ENCODE measurements at regions not wholly inside any gene's neighbourhood (a gene's known extent, or its start where the extent isn't known, plus 50 kb on each side); places are given as distances from the start of the nearest gene placed in this dataset.
A peak's percentile ranks its signal among the peaks of the same experiment; 100 is the strongest.
"Not testable (repeated sequence)": the region's sequence is repeated elsewhere in the genome, so short reads cannot be mapped to it uniquely, and the experiment has no call there.

DNA sequence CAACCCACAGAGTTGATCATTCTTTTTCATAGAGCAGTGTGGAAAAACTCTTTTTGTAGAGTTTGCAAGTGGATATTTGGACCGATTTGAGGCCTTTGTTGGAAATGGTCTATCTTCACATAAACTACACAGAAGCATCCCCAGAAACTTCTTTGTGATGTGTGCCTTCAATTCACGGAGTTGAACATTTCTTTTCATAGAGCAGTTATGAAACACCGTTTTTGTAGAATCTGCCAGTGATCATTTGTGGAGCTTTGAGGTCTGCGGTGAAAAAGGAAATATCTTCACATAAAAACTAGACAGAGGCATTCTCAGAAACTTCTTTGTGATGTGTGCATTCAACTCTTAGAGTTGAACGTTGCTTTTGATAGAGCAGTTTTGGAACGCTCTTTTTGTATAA is 618.4 kb upstream of the ZNF337 start:
- Histone ChIP-seq H3K4me1 (ENCODE audit: low read length) (no peaks in the 10 kb centered on the region), H3K4me3 (ENCODE audit: low read length) (no peak overlapping the region), H3K4me2 (ENCODE audit: low read depth, low read length) (no peak overlapping the region), H3K9me2 (replicated peaks; ENCODE audit: insufficient read depth, low read length) (no peaks in the 10 kb centered on the region), H3K27me3 (replicated peaks; ENCODE audit: insufficient read depth, low read length) (no peaks in the 10 kb centered on the region), H3F3A (ENCODE audit: insufficient read depth, low read length) (no peaks in the 10 kb centered on the region), H3K9ac (ENCODE audit: low read length) (no peak overlapping the region), H3K9me3 (replicated peaks; ENCODE audit: insufficient read depth, low read length) (no peaks in the 10 kb centered on the region), H2AFZ (ENCODE audit: low read length) (no peak overlapping the region), H3K36me3 (replicated peaks; ENCODE audit: insufficient read depth, low read length) (no peaks in the 10 kb centered on the region), H3K79me2 (ENCODE audit: low read length) (no peaks in the 10 kb centered on the region), H4K20me1 (ENCODE audit: insufficient read depth, low read length) (no peaks in the 10 kb centered on the region), H3K27ac (ENCODE audit: low read length) (no peak overlapping the region)
- TF ChIP-seq EZH2phosphoT487 (IDR thresholded peaks at IDR 0.05; ENCODE audit: low read length): no peak
- no peak for TF ChIP-seq EZH2 (optimal IDR thresholded peaks at IDR 0.05; ENCODE audit: low read depth, low read length)
- TF ChIP-seq, protein P1, sequence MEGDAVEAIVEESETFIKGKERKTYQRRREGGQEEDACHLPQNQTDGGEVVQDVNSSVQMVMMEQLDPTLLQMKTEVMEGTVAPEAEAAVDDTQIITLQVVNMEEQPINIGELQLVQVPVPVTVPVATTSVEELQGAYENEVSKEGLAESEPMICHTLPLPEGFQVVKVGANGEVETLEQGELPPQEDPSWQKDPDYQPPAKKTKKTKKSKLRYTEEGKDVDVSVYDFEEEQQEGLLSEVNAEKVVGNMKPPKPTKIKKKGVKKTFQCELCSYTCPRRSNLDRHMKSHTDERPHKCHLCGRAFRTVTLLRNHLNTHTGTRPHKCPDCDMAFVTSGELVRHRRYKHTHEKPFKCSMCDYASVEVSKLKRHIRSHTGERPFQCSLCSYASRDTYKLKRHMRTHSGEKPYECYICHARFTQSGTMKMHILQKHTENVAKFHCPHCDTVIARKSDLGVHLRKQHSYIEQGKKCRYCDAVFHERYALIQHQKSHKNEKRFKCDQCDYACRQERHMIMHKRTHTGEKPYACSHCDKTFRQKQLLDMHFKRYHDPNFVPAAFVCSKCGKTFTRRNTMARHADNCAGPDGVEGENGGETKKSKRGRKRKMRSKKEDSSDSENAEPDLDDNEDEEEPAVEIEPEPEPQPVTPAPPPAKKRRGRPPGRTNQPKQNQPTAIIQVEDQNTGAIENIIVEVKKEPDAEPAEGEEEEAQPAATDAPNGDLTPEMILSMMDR (IDR thresholded peaks at IDR 0.05; ENCODE audit: low read length): no peak
- DNase-seq: no peak

DNA sequence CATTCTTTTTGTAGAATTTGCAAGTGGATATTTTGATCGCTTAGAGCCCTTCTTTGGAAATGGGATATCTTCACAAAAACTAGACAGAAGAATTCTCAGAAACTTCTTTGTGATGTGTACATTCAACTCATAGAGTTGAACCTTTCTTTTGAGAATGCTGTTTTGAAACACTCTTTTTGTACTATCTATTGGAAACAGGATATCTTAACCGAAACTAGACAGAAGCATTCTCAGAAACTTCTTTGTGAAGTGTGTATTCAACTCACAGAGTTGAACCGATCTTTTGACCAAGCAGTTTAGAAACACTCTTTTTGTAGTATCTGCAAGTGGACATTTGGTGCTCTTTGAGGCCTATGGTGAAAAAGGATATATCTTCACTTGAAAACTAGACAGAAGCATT is 613.1 kb upstream of the ZNF337 start:
- not testable (repeated sequence) for H3K9ac ChIP-seq (ENCODE audit: low read length); H4K20me1 ChIP-seq (ENCODE audit: insufficient read depth, low read length); H3K27me3 ChIP-seq (replicated peaks; ENCODE audit: insufficient read depth, low read length); H3K36me3 ChIP-seq (replicated peaks; ENCODE audit: insufficient read depth, low read length); H3K4me2 ChIP-seq (ENCODE audit: low read depth, low read length); H3K9me3 ChIP-seq (replicated peaks; ENCODE audit: insufficient read depth, low read length); H3K79me2 ChIP-seq (ENCODE audit: low read length); H2AFZ ChIP-seq (ENCODE audit: low read length); H3K4me1 ChIP-seq (ENCODE audit: low read length); H3K9me2 ChIP-seq (replicated peaks; ENCODE audit: insufficient read depth, low read length); H3F3A ChIP-seq (ENCODE audit: insufficient read depth, low read length); H3K4me3 ChIP-seq (ENCODE audit: low read length)
- DNase-seq: peak; percentile 34
- H3K27ac ChIP-seq (ENCODE audit: low read length): peak overlapping the region; percentile 7; the same call in 1 of the 2 replicates

DNA sequence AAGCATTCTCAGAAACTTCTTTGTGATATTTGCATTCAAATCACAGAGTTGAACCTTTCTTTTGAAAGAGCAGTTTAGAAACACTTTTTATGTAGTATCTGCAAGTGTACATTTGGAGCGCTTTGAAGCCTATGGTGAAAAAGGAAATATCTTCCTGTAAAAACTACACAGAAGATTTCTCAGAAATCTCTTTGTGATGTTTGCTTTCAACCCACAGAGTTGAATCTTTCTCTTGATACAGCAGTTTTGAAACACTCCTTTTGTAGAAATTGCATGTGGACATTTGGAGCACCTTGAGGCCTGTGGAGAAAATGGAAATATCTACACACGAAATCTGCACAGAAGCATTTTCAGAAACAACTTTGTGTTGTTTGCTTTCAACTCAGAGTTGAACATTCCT is 612.3 kb upstream of the ZNF337 start:
- no peak overlapping the region for H3K4me2 ChIP-seq (ENCODE audit: low read depth, low read length)
- TF ChIP-seq, protein P1 (IDR thresholded peaks at IDR 0.05; ENCODE audit: low read length): no peak
- TF ChIP-seq EZH2 (optimal IDR thresholded peaks at IDR 0.05; ENCODE audit: low read depth, low read length) (no peak), EZH2phosphoT487 (IDR thresholded peaks at IDR 0.05; ENCODE audit: low read length) (no peak)
- no peaks in the 10 kb centered on the region for H4K20me1 ChIP-seq (ENCODE audit: insufficient read depth, low read length)
- no peak overlapping the region for H3K4me3 ChIP-seq (ENCODE audit: low read length)
- no peak overlapping the region for H2AFZ ChIP-seq (ENCODE audit: low read length)
- no peaks in the 10 kb centered on the region for H3K9me3 ChIP-seq (replicated peaks; ENCODE audit: insufficient read depth, low read length)
- no peaks in the 10 kb centered on the region for H3K79me2 ChIP-seq (ENCODE audit: low read length)
- H3F3A ChIP-seq (ENCODE audit: insufficient read depth, low read length): no peaks in the 10 kb centered on the region
- peak overlapping the region; percentile 7; the same call in 1 of the 2 replicates for H3K27ac ChIP-seq (ENCODE audit: low read length)
- no peak overlapping the region for H3K9ac ChIP-seq (ENCODE audit: low read length)
- no peak for DNase-seq
- H3K27me3 ChIP-seq (replicated peaks; ENCODE audit: insufficient read depth, low read length): no peaks in the 10 kb centered on the region
- H3K4me1 ChIP-seq (ENCODE audit: low read length): 0 out of 2 replicates have a peak, but pooled peaks cover 5% of the 10 kb centered on the region
- no peaks in the 10 kb centered on the region for H3K36me3 ChIP-seq (replicated peaks; ENCODE audit: insufficient read depth, low read length)
- H3K9me2 ChIP-seq (replicated peaks; ENCODE audit: insufficient read depth, low read length): no peaks in the 10 kb centered on the region

DNA sequence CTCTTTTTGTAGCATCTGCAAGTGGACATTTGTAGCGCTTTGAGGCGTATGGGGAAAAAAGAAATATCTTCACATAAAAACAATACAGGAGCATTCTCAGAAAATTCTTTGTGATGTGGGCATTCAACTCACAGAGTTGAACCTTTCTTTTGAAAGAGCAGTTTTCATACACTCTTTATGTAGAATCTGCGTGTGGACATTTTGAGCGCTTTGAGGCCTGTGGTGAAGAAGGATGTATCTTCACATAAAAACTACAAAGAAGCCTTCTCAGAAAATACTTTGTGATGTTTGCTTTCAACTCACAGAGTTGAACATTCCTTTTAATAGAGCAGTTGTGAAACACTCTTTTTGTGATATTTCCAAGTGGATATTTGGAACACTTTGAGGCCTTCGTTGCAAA is 598.4 kb upstream of the ZNF337 start:
- Histone ChIP-seq H3K36me3 (replicated peaks; ENCODE audit: insufficient read depth, low read length) (no peaks in the 10 kb centered on the region), H3K4me1 (ENCODE audit: low read length) (no peaks in the 10 kb centered on the region), H3K4me2 (ENCODE audit: low read depth, low read length) (no peak overlapping the region), H3K9me3 (replicated peaks; ENCODE audit: insufficient read depth, low read length) (no peaks in the 10 kb centered on the region), H3K9ac (ENCODE audit: low read length) (no peak overlapping the region), H2AFZ (ENCODE audit: low read length) (no peak overlapping the region), H3K27me3 (replicated peaks; ENCODE audit: insufficient read depth, low read length) (no peaks in the 10 kb centered on the region), H3K27ac (ENCODE audit: low read length) (no peak overlapping the region), H4K20me1 (ENCODE audit: insufficient read depth, low read length) (no peaks in the 10 kb centered on the region), H3K79me2 (ENCODE audit: low read length) (no peaks in the 10 kb centered on the region), H3F3A (ENCODE audit: insufficient read depth, low read length) (0 out of 2 replicates have a peak, but pooled peaks cover 5% of the 10 kb centered on the region), H3K9me2 (replicated peaks; ENCODE audit: insufficient read depth, low read length) (no peaks in the 10 kb centered on the region), H3K4me3 (ENCODE audit: low read length) (no peak overlapping the region)
- TF ChIP-seq EZH2phosphoT487 (IDR thresholded peaks at IDR 0.05; ENCODE audit: low read length) (no peak), EZH2 (optimal IDR thresholded peaks at IDR 0.05; ENCODE audit: low read depth, low read length) (no peak)
- TF ChIP-seq, protein P1 (IDR thresholded peaks at IDR 0.05; ENCODE audit: low read length): no peak
- no peak for DNase-seq

DNA sequence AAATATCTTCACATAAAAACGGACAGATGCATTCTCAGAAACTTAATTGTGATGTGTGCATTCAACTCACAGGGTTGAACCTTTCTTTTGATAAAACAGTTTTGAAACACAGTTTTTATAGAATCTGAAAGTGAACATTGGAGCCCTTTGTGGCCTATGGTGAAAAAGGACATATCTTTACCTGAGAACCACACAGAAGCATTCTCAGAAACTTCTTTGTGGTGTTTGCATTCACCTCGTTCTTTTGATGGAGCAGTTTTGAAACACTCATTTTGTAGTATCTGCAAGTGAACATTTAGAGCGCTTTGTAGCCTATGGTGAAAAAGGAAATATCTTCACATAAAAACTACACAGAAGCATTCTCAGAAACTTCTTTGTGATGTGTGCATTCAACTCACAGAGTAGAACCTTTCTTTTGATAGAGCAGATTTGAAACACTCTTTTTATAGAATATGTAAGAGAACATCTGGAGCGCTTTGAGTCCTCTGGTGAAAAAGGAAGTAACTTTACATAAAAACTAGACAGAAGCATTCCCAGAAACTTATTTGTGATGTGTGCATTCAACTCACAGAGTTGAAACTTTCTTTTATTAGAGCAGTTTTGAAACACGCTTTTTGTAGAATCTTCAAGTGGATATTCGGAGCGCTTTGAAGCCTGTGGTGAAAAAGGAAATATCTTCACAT is 591.9 kb upstream of the ZNF337 start:
- not testable (repeated sequence) for H4K20me1 ChIP-seq (ENCODE audit: insufficient read depth, low read length); H3K4me3 ChIP-seq (ENCODE audit: low read length); H3K9me3 ChIP-seq (replicated peaks; ENCODE audit: insufficient read depth, low read length); H3K9me2 ChIP-seq (replicated peaks; ENCODE audit: insufficient read depth, low read length); H2AFZ ChIP-seq (ENCODE audit: low read length); H3K79me2 ChIP-seq (ENCODE audit: low read length); H3K36me3 ChIP-seq (replicated peaks; ENCODE audit: insufficient read depth, low read length); H3K27me3 ChIP-seq (replicated peaks; ENCODE audit: insufficient read depth, low read length)
- Histone ChIP-seq H3K9ac (ENCODE audit: low read length) (peak overlapping the region; percentile 47; the same call in 1 of the 2 replicates), H3K4me2 (ENCODE audit: low read depth, low read length) (peak overlapping the region; percentile 64; the same call in 1 of the 2 replicates), H3K4me1 (ENCODE audit: low read length) (peaks cover 16% of the 10 kb centered on the region), H3K27ac (ENCODE audit: low read length) (peak overlapping the region; percentile 93; the same call in 1 of the 2 replicates), H3F3A (ENCODE audit: insufficient read depth, low read length) (peaks cover 41% of the 10 kb centered on the region)
- peak; percentile 81 for DNase-seq

Measured in MM.1S (cell line).